ENCODE measurements at regions not wholly inside any gene's neighbourhood (a gene's known extent, or its start where the extent isn't known, plus 50 kb on each side); places are given as distances from the start of the nearest gene placed in this dataset.

DNA sequence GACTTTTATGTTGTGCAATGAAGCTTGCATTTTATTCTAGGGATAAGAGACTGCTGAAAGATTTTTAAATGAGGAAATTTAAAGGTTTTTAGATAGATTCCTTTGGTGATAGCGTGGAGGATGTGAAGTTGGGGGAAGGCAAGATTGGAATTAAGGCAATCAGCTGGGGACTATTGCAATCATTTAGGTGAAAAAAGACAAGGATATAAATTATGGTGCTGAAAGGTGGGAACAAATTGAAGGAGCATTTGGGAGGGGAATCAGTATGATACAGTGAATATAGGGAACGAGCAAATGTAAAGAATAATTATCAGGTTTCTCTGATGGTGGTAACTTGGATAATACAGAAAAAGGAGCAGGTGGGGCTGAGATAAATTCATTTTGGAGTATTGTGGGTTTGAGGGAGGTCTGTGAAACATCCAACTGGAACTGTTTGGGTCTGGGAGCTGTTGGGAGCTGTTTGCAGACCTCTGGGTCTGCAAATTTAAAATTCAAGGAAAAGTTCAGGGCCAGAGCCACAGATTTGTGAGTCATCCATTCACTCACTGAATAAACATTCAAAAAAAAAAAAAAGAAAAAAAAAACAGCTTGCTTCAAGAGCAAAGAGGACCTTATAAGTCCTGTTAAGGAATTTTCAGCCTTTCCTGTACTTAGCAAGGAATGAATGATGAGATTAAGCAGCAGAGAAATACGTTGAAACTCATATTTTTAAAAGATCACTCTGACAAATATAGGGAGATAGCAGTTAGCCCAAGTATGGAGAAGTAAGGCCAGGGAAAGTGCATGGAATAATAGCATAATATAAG lies 257.5 kb upstream of the FN1 start:
- Histone ChIP-seq H2BK5ac (ENCODE audit: low read depth, low read length) (no peak overlapping the region), H4K5ac (ENCODE audit: insufficient read length, low read depth, low read length) (no peak overlapping the region), H3K4me1 (replicated peaks in 1 of 4; ENCODE audit: control insufficient read depth in 3 of 4, insufficient read depth in 4 of 4, low read length in 3 of 4) (no peaks in the 10 kb centered on the region), H2BK15ac (ENCODE audit: low read length) (no peak overlapping the region), H4K91ac (replicated peaks; ENCODE audit: insufficient read length, low read length) (no peak overlapping the region), H2BK120ac (replicated peaks; ENCODE audit: low read depth, low read length) (no peak overlapping the region), H3K9me3 (ENCODE audit: insufficient read depth in 2 of 2, low read depth in 1 of 2, low read length in 1 of 2) (no peaks in the 10 kb centered on the region), H4K8ac (ENCODE audit: extremely low read depth, insufficient read depth, low read length) (no peak overlapping the region), H3K9ac (replicated peaks in 1 of 4; ENCODE audit: extremely low read depth in 1 of 4, low read depth in 3 of 4, low read length in 3 of 4) (no peak overlapping the region), H3K23me2 (ENCODE audit: low read depth, low read length) (no peaks in the 10 kb centered on the region), H2AFZ (ENCODE audit: low read length) (no peak overlapping the region), H3K4me2 (ENCODE audit: insufficient read depth in 1 of 2, low read depth in 2 of 2, low read length in 2 of 2) (no peak overlapping the region), H3K36me3 (ENCODE audit: control insufficient read depth in 2 of 4, insufficient read depth in 4 of 4, low read length in 3 of 4) (no peaks in the 10 kb centered on the region), H3K18ac (ENCODE audit: extremely low read depth, low read length) (no peak overlapping the region), H3K23ac (ENCODE audit: insufficient read length) (no peak overlapping the region), H3K79me1 (ENCODE audit: low read depth, low read length) (no peaks in the 10 kb centered on the region), H3K79me2 (ENCODE audit: control insufficient read depth in 1 of 2, insufficient read depth in 2 of 2, low read length in 2 of 2) (no peaks in the 10 kb centered on the region), H3K4me3 (ENCODE audit: extremely low read depth in 1 of 4, insufficient read depth in 2 of 4, low read depth in 3 of 4, low read length in 4 of 4) (no peak overlapping the region), H3K4ac (replicated peaks; ENCODE audit: insufficient read length, low read depth, low read length) (no peak overlapping the region), H3K14ac (ENCODE audit: insufficient read length) (no peak overlapping the region), H3K27ac (ENCODE audit: low read depth, low read length) (no peak overlapping the region), H2AK5ac (ENCODE audit: low read depth, low read length) (no peak overlapping the region), H2BK12ac (ENCODE audit: low read depth, low read length) (no peak overlapping the region), H3K56ac (replicated peaks; ENCODE audit: insufficient read length, low read depth, low read length) (no peak overlapping the region), H2BK20ac (ENCODE audit: low read length) (no peak overlapping the region), H3K27me3 (replicated peaks in 1 of 4; ENCODE audit: control insufficient read depth in 3 of 4, extremely low read depth in 1 of 4, insufficient read depth in 3 of 4, low read length in 3 of 4) (no peaks in the 10 kb centered on the region), H4K20me1 (replicated peaks in 1 of 2; ENCODE audit: control insufficient read depth in 1 of 2, insufficient read depth in 2 of 2, low read length in 2 of 2) (no peaks in the 10 kb centered on the region)
- POLR2A ChIA-PET (ENCODE audit: partially characterized antibody), result no interaction called here
- no peak for TF ChIP-seq EZH2 (IDR thresholded peaks at IDR 0.05; ENCODE audit: low read depth, low read length, severe bottlenecking)
- no peak for TF ChIP-seq EGR1 (IDR thresholded peaks at IDR 0.05; ENCODE audit: borderline replicate concordance, low read depth, low read length)
- TF ChIP-seq EP300 (IDR thresholded peaks at IDR 0.05; ENCODE audit: borderline replicate concordance in 1 of 2, low read depth in 2 of 2, low read length in 2 of 2), result no peak
- no peak for TF ChIP-seq USF2 (IDR thresholded peaks at IDR 0.05; ENCODE audit: low read length)
- no peak for TF ChIP-seq RXRA (IDR thresholded peaks at IDR 0.05; ENCODE audit: insufficient read depth, low read depth, low read length)
- TF ChIP-seq POLR2AphosphoS5 (IDR thresholded peaks at IDR 0.05; ENCODE audit: low read depth, low read length), result no peak
- TF ChIP-seq SP2 (IDR thresholded peaks at IDR 0.05; ENCODE audit: low read length), result no peak
- TF ChIP-seq GTF2F1 (IDR thresholded peaks at IDR 0.05; ENCODE audit: borderline replicate concordance, low read depth, low read length), result no peak
- TF ChIP-seq FOSL1 (IDR thresholded peaks at IDR 0.05; ENCODE audit: insufficient read depth, low read depth, low read length), result no peak
- no peak for TF ChIP-seq SAP30 (IDR thresholded peaks at IDR 0.05; ENCODE audit: insufficient read depth, insufficient replicate concordance, low read length)
- no peak for TF ChIP-seq TAF7 (optimal IDR thresholded peaks at IDR 0.05; ENCODE audit: borderline replicate concordance, low read depth, low read length)
- TF ChIP-seq CHD2 (IDR thresholded peaks at IDR 0.05; ENCODE audit: low read length), result no peak
- FAIRE-seq (no peak), DNase-seq (ENCODE audit: low read depth in 1 of 2, low spot score in 2 of 2) (no peak)
- 91 to 100% methylated on average over 1 to 3 of the region's 3 CpGs for WGBS, 2 experiments (ENCODE audit: extremely low coverage in 1 of 2, insufficient coverage in 1 of 2, insufficient read length in 1 of 2, insufficient replicate concordance in 2 of 2, low coverage in 1 of 2, low lambda C conversion rate in 2 of 2, missing lambda C conversion rate in 1 of 2)
- CTCF ChIA-PET (ENCODE audit: partially characterized antibody), result interaction anchor here (0.8 kb wide), 1 partner anchor 238 kb away, joined by 3 read pairs; no protein-coding TSS in a partner anchor

Measured in H1 (cell line).